Liver (tissue), 8 donors: ENCODE measurements at regions not wholly inside any gene's neighbourhood (a gene's known extent, or its start where the extent isn't known, plus 50 kb on each side); places are given as distances from the start of the nearest gene placed in this dataset.
"Not testable (repeated sequence)": the region's sequence is repeated elsewhere in the genome, so short reads cannot be mapped to it uniquely, and the experiment has no call there.

Source experiments
- DNase-seq: peaks from one replicate; pipeline ENCODE4 v3.0.0-alpha.2; 2017; ENCODE audit warnings: low spot score
- H3K27ac ChIP-seq, 2 donors: one replicate each; pipeline ENCODE4 v1.7.0; 2013; ENCODE audit warnings: inconsistent platforms in 2 of 2, low read length in 2 of 2, control low read depth in 1 of 2, low read depth in 1 of 2, mild to moderate bottlenecking in 1 of 2
- H3K27me3 ChIP-seq, 4 donors: one replicate each; pipeline versions ENCODE4 v1.6.1 to v1.7.0; 2013; ENCODE audit warnings: low read length in 3 of 4, inconsistent platforms in 1 of 4, mild to moderate bottlenecking in 1 of 4, moderate library complexity in 1 of 4; ENCODE audit not compliant: control insufficient read depth in 4 of 4, insufficient read depth in 4 of 4
- H3K36me3 ChIP-seq, 4 donors: one replicate each; pipeline versions ENCODE4 v1.6.1 to v1.7.0; 2013; ENCODE audit warnings: low read length in 3 of 4, mild to moderate bottlenecking in 3 of 4, low read depth in 1 of 4, moderate library complexity in 1 of 4; ENCODE audit not compliant: control insufficient read depth in 4 of 4, insufficient read depth in 3 of 4
- H3K4me1 ChIP-seq, 4 donors: one replicate each; pipeline versions ENCODE4 v1.6.1 to v1.7.0; 2013; ENCODE audit warnings: low read length in 3 of 4, mild to moderate bottlenecking in 3 of 4, moderate library complexity in 1 of 4; ENCODE audit not compliant: control insufficient read depth in 4 of 4, insufficient read depth in 4 of 4
- H3K4me3 ChIP-seq, 3 donors: one replicate each; pipeline versions ENCODE4 v1.6.1 to v1.7.0; 2013; ENCODE audit warnings: low read length in 3 of 3, control low read depth in 1 of 3, low read depth in 1 of 3, mild to moderate bottlenecking in 1 of 3
- H3K9ac ChIP-seq, 2 donors: one replicate each; pipeline ENCODE4 v1.7.0; 2013; ENCODE audit warnings: low read length in 2 of 2, mild to moderate bottlenecking in 2 of 2, moderate library complexity in 2 of 2, control low read depth in 1 of 2, low read depth in 1 of 2
- H3K9me3 ChIP-seq, 4 donors: one replicate each; pipeline versions ENCODE4 v1.6.1 to v1.7.0; 2013; ENCODE audit warnings: low read length in 3 of 4; ENCODE audit not compliant: control insufficient read depth in 4 of 4
- ATF3 ChIP-seq: IDR thresholded peaks from 2 replicates; pipeline ENCODE4 v1.6.1; 2016; ENCODE audit warnings: antibody characterized with exemption
- CTCF ChIP-seq: fragments of 150-350 bp; IDR thresholded peaks from 2 replicates; pipeline ENCODE4 v1.5.1; 2017; ENCODE audit warnings: improper control_type of control experiment, low read depth, low read length; ENCODE audit not compliant: missing input control
- EGR1 ChIP-seq, 2 donors: IDR thresholded peaks; 2 replicates each; pipeline ENCODE4 v1.6.1; 2016 to 2018; ENCODE audit warnings: antibody characterized with exemption in 2 of 2, low read depth in 2 of 2
- FOXA1 ChIP-seq: IDR thresholded peaks from 2 replicates; pipeline ENCODE4 v1.6.1; 2016; ENCODE audit warnings: antibody characterized with exemption
- FOXA2 ChIP-seq: IDR thresholded peaks from 2 replicates; pipeline ENCODE4 v1.6.1; 2016; ENCODE audit warnings: antibody characterized with exemption
- GABPA ChIP-seq, 2 donors: IDR thresholded peaks in 1 of 2; conservative IDR thresholded peaks in 1 of 2; 2 replicates each; pipeline ENCODE4 v1.6.1; 2016; ENCODE audit warnings: antibody characterized with exemption in 2 of 2, mild to moderate bottlenecking in 1 of 2, moderate library complexity in 1 of 2
- HNF4A ChIP-seq, 2 donors: conservative IDR thresholded peaks; 2 replicates each; pipeline ENCODE4 v1.6.1; 2016; ENCODE audit warnings: antibody characterized with exemption in 2 of 2, mild to moderate bottlenecking in 2 of 2
- HNF4G ChIP-seq: IDR thresholded peaks from 2 replicates; pipeline ENCODE4 v1.6.1; 2016; ENCODE audit warnings: antibody characterized with exemption
- JUND ChIP-seq, 2 donors: IDR thresholded peaks; 2 replicates each; pipeline ENCODE4 v1.6.1; 2016; ENCODE audit warnings: antibody characterized with exemption in 2 of 2
- MAX ChIP-seq: IDR thresholded peaks from 2 replicates; pipeline ENCODE4 v1.6.1; 2016; ENCODE audit warnings: antibody characterized with exemption
- REST ChIP-seq: IDR thresholded peaks from 2 replicates; pipeline ENCODE4 v1.6.1; 2016; ENCODE audit warnings: antibody characterized with exemption, mild to moderate bottlenecking
- SP1 ChIP-seq: IDR thresholded peaks from 2 replicates; pipeline ENCODE4 v1.6.1; 2018; ENCODE audit warnings: antibody characterized with exemption, mild to moderate bottlenecking
- TAF1 ChIP-seq: conservative IDR thresholded peaks from 2 replicates; pipeline ENCODE4 v1.6.1; 2016; ENCODE audit warnings: antibody characterized with exemption, mild to moderate bottlenecking
- YY1 ChIP-seq: IDR thresholded peaks from 2 replicates; pipeline ENCODE4 v1.6.1; 2016; ENCODE audit warnings: antibody characterized with exemption, mild to moderate bottlenecking
- ZBTB33 ChIP-seq: IDR thresholded peaks from 2 replicates; pipeline ENCODE4 v1.6.1; 2016; ENCODE audit warnings: antibody characterized with exemption
- WGBS: extraction: QIAGEN DNeasy Blood & Tissue Kit; methylation state at CpG from one replicate; pipeline ENCODE4 v1.1.7; 2013; 5-methylcytosine and 5-hydroxymethylcytosine counted together
- donor health status: healthy.
- donor health status: healthy.
- donor health status: healthy.
- donor health status: healthy.
- donor health status: healthy.

GRCh38 chrX:40895246-40895645 is 159.9 kb upstream of the MED14 start:
- Histone ChIP-seq H3K36me3 (no peaks in the 10 kb centered on the region), H3K27me3 (no peaks in the 10 kb centered on the region), H3K9ac (no peak overlapping the region), H3K9me3 (peaks cover 0 to 5% (median 2%) of the 10 kb centered on the region in 4 donors), H3K4me1 (no peaks in the 10 kb centered on the region), H3K27ac (no peak overlapping the region), H3K4me3 (no peak overlapping the region)
- TF ChIP-seq YY1 (no peak), ZBTB33 (no peak), CTCF (no peak), MAX (no peak), SP1 (no peak), GABPA (IDR thresholded peaks at IDR 0.05 in 1 of 2, conservative IDR thresholded peaks at IDR 0.05 in 1 of 2) (no peak), JUND (IDR thresholded peaks at IDR 0.05) (no peak), ATF3 (no peak)
- DNase-seq, result no peak
- WGBS, result 88% methylated on average over 3 of the region's 3 CpGs

GRCh38 chrX:40897718-40898270 is 162.5 kb upstream of the MED14 start:
- Histone ChIP-seq H3K4me1 (no peaks in the 10 kb centered on the region), H3K27ac (no peak overlapping the region), H3K27me3 (no peaks in the 10 kb centered on the region), H3K4me3 (no peak overlapping the region), H3K9me3 (no peaks in the 10 kb centered on the region), H3K36me3 (no peaks in the 10 kb centered on the region), H3K9ac (no peak overlapping the region)
- no peak for DNase-seq
- TF ChIP-seq YY1 (no peak), CTCF (no peak), EGR1 (IDR thresholded peaks at IDR 0.05; ENCODE audit: low read depth in 2 of 2) (no peak), HNF4G (no peak), ZBTB33 (no peak), REST (no peak), TAF1 (no peak), HNF4A (conservative IDR thresholded peaks at IDR 0.05) (no peak), SP1 (no peak), FOXA2 (no peak), FOXA1 (no peak)
- WGBS, result 98% methylated on average over 3 of the region's 3 CpGs

GRCh38 chrX:40904739-40905138 is 169.4 kb upstream of the MED14 start:
- H3K27me3 ChIP-seq, H3K36me3 ChIP-seq, H3K9ac ChIP-seq, DNase-seq, H3K27ac ChIP-seq, H3K4me1 ChIP-seq, H3K9me3 ChIP-seq, H3K4me3 ChIP-seq: not testable (repeated sequence)
